ENCODE measurements at regions not wholly inside any gene's neighbourhood (a gene's known extent, or its start where the extent isn't known, plus 50 kb on each side); places are given as distances from the start of the nearest gene placed in this dataset.

DNA sequence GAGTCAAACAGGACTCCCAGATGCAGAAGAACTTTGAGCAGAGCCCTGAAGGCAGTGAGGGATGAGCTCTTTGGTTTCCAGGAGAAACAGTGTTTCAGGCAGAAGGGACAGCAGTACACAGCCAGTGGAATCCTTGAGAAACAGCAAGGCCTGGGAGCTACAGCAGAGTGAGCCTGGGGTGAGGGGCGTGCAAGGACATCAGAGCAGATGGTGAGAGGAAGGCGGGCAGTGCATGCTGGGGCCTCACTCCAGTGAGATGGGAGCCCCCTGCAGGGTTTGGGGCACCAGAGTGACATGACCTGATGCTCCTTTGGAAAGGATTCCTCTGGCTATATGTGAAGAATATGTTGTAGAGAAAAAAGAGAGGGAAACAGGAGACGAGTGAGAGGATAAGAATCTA is 98.1 kb upstream of the EGFL6 start:
- DNase-seq (ENCODE audit: low read depth) = no peak
- no peak for TF ChIP-seq CTCF (IDR thresholded peaks at IDR 0.05; ENCODE audit: control insufficient read depth, insufficient read depth, low read depth, low read length, missing control alignments)
- no peak overlapping the region for H3K4me3 ChIP-seq (ENCODE audit: control insufficient read depth, low read depth, low read length)

GRCh38 chrX:13470685-13470977 is 98.8 kb upstream of the EGFL6 start:
- no peak for DNase-seq (ENCODE audit: low read depth)
- no peak overlapping the region for H3K4me3 ChIP-seq (ENCODE audit: control insufficient read depth, low read depth, low read length)
- no peak for TF ChIP-seq CTCF (IDR thresholded peaks at IDR 0.05; ENCODE audit: control insufficient read depth, insufficient read depth, low read depth, low read length, missing control alignments)

DNA sequence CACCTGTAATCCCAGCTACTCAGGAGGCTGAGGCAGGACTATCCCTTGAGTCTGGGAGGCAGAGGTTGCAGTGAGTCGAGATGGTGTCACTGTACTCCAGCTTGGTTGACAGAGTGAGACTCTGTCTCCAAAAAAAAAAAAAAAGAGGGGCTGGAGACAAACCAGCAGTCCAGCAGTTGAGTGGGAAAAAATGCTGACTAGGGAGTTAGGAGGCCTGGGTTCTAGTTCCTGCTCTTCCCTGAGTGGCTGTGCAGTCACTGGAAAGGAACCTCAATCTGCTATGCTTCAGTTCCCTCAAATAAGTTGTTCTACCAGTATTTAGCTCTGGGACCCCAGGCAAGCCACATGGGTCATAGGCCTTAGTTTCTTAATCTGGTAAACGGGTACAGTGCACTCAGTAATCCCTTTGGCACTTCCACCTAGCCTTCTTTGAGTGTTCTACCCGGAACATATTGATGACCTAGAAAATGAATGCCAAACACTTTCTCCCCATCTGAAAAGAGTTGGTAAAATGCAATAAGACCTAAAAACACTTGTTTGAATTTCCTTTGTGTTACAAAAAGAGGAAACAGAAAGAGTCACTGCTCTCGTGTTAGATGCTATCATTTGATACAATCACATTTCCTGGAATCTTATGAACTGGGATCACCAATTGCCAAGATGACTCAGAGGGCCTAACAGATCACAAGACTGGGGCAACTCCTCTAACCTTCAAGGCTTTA is 99.3 kb upstream of the EGFL6 start:
- no peak for DNase-seq (ENCODE audit: low read depth)
- H3K4me3 ChIP-seq (ENCODE audit: control insufficient read depth, low read depth, low read length) = no peak overlapping the region
- TF ChIP-seq CTCF (IDR thresholded peaks at IDR 0.05; ENCODE audit: control insufficient read depth, insufficient read depth, low read depth, low read length, missing control alignments) = no peak

- H3K4me3 ChIP-seq (ENCODE audit: control insufficient read depth, low read depth, low read length) = no peak overlapping the region
- no peak for DNase-seq (ENCODE audit: low read depth)
- TF ChIP-seq CTCF (IDR thresholded peaks at IDR 0.05; ENCODE audit: control insufficient read depth, insufficient read depth, low read depth, low read length, missing control alignments) = no peak
Measured at GRCh38 chrX:13468096-13468495, 101.3 kb upstream of the EGFL6 start.

- no peak overlapping the region for H3K4me3 ChIP-seq (ENCODE audit: control insufficient read depth, low read depth, low read length)
- no peak for DNase-seq (ENCODE audit: low read depth)
- no peak for TF ChIP-seq CTCF (IDR thresholded peaks at IDR 0.05; ENCODE audit: control insufficient read depth, insufficient read depth, low read depth, low read length, missing control alignments)
Measured at GRCh38 chrX:13467243-13467642, 102.2 kb upstream of the EGFL6 start.

DNA sequence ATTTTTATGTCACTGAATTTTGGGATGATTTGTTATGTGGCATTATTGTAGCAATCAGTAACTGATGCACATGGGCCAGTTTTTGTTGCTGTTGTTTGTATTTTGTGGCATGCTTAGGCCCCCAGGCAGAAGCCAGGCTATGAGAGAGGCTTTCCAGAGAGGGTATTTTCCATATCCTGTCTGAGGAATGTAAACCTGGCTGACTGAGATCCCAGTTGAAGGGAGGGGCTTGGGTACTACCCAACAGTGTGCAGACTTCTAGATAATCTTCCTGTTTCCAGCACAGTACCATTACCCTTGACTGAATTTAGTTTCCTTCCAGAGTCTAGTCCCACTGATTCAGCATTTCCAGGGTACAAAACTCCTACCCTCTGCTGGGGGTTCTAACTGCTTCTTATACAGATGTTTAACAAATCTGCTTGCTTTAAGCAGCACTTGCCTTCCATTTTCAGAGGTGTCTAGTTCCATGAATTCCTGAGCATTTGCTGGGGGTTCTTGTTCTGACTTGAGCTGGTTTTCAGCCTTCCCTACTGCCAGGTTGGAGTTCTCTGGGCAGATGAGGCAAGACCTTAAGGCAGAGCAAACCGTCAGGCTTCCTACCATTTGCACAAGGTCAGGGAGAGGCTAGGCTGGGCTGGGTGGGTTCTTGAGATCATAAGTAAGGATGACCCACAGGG is 104.7 kb upstream of the EGFL6 start:
- no peak for TF ChIP-seq CTCF (IDR thresholded peaks at IDR 0.05; ENCODE audit: control insufficient read depth, insufficient read depth, low read depth, low read length, missing control alignments)
- no peak overlapping the region for H3K4me3 ChIP-seq (ENCODE audit: control insufficient read depth, low read depth, low read length)

More for the DNA sequence above, 104.7 kb upstream of the EGFL6 start:
- no peak for DNase-seq (ENCODE audit: low read depth)
